Astrocyte (in vitro differentiated cells and primary cell): ENCODE measurements at regions not wholly inside any gene's neighbourhood (a gene's known extent, or its start where the extent isn't known, plus 50 kb on each side); places are given as distances from the start of the nearest gene placed in this dataset.

Experiments used
- DNase-seq: peaks from one replicate; pipeline ENCODE4 v3.0.0-alpha.2; 2010; ENCODE audit warnings: low read depth
- FAIRE-seq: peaks from 2 replicates; lab custom pipeline; 2011; peaks lifted over from hg19 to GRCh38; lab: Jason Lieb, UNC
- H2AFZ ChIP-seq: 2 replicates; pipeline ENCODE4 v1.6.0; 2012; ENCODE audit warnings: low read depth, low read length, inconsistent platforms
- H3K27ac ChIP-seq: 2 replicates; pipeline ENCODE4 v1.5.1; 2011; ENCODE audit warnings: low read depth, low read length, inconsistent platforms
- H3K27me3 ChIP-seq: 2 replicates; pipeline ENCODE4 v1.6.0; 2011; ENCODE audit warnings: low read length, inconsistent platforms; ENCODE audit not compliant: insufficient read depth
- H3K36me3 ChIP-seq: 2 replicates; pipeline ENCODE4 v1.5.1; 2011; ENCODE audit warnings: low read length, inconsistent platforms; ENCODE audit not compliant: insufficient read depth
- H3K4me1 ChIP-seq: 2 replicates; pipeline ENCODE4 v1.5.1; 2011; ENCODE audit warnings: low read length, inconsistent platforms; ENCODE audit not compliant: insufficient read depth
- H3K4me2 ChIP-seq: 2 replicates; pipeline ENCODE4 v1.6.0; 2012; ENCODE audit warnings: low read length, inconsistent platforms
- H3K4me3 ChIP-seq: 2 replicates; pipeline ENCODE4 v1.5.1; 2011; ENCODE audit warnings: low read depth, mild to moderate bottlenecking, low read length, inconsistent platforms; ENCODE audit not compliant: insufficient read depth
- H3K79me2 ChIP-seq: 2 replicates; pipeline ENCODE4 v1.6.0; 2012; ENCODE audit warnings: mild to moderate bottlenecking, low read length, inconsistent platforms; ENCODE audit not compliant: insufficient read depth
- H3K9ac ChIP-seq: 2 replicates; pipeline ENCODE4 v1.6.0; 2012; ENCODE audit warnings: mild to moderate bottlenecking, low read length, inconsistent platforms
- H3K9me3 ChIP-seq: 2 replicates; pipeline ENCODE4 v1.5.1; 2012; ENCODE audit warnings: low read depth, mild to moderate bottlenecking, low read length, inconsistent platforms; ENCODE audit not compliant: insufficient read depth
- H4K20me1 ChIP-seq: 2 replicates; pipeline ENCODE4 v1.6.0; 2012; ENCODE audit warnings: low read length, inconsistent platforms; ENCODE audit not compliant: insufficient read depth
- H3K27ac Mint-ChIP-seq: one replicate; pipeline ENCODE4 v1.8.0; 2021; ENCODE audit warnings: mild to moderate bottlenecking, mixed read lengths; ENCODE audit not compliant: unreplicated experiment
- H3K27me3 Mint-ChIP-seq: one replicate; pipeline ENCODE4 v1.8.0; 2021; ENCODE audit warnings: low read depth, mixed read lengths; ENCODE audit not compliant: unreplicated experiment
- H3K36me3 Mint-ChIP-seq: one replicate; pipeline ENCODE4 v1.8.0; 2021; ENCODE audit warnings: low read depth, mixed read lengths; ENCODE audit not compliant: unreplicated experiment
- H3K4me1 Mint-ChIP-seq: one replicate; pipeline ENCODE4 v1.8.0; 2021; ENCODE audit warnings: low read depth, mixed read lengths; ENCODE audit not compliant: unreplicated experiment
- H3K4me3 Mint-ChIP-seq: one replicate; pipeline ENCODE4 v1.8.0; 2021; ENCODE audit warnings: mild to moderate bottlenecking, moderate library complexity, mixed read lengths; ENCODE audit not compliant: unreplicated experiment
- H3K9me3 Mint-ChIP-seq: one replicate; pipeline ENCODE4 v1.8.0; 2021; ENCODE audit warnings: mild to moderate bottlenecking, mixed read lengths; ENCODE audit not compliant: unreplicated experiment
- CTCF ChIP-seq: IDR thresholded peaks from 2 replicates; pipeline ENCODE4 v1.5.1; 2011; ENCODE audit warnings: low read depth, mild to moderate bottlenecking, inconsistent platforms, low read length, moderate library complexity; ENCODE audit not compliant: insufficient read depth
- EZH2 ChIP-seq: IDR thresholded peaks from 2 replicates; pipeline ENCODE4 v1.6.1; 2012; ENCODE audit warnings: mild to moderate bottlenecking, low read length, inconsistent platforms; ENCODE audit not compliant: insufficient read depth

- DNase-seq = no peak
- H3K9me3 ChIP-seq = no peaks in the 10 kb centered on the region
- H3K4me1 Mint-ChIP-seq = peaks cover 11% of the 10 kb centered on the region
These were observed 72.4 kb downstream of the TMEM215 start for GRCh38 chr9:32855752-32856151.

GRCh38 chr9:32863291-32863690 lies 80.0 kb downstream of the TMEM215 start:
- Histone ChIP-seq H3K4me2 (no peak overlapping the region), H2AFZ (no peak overlapping the region), H3K27me3 (no peaks in the 10 kb centered on the region), H3K27ac (no peak overlapping the region), H3K79me2 (no peaks in the 10 kb centered on the region), H3K9me3 (no peaks in the 10 kb centered on the region), H4K20me1 (no peaks in the 10 kb centered on the region), H3K9ac (no peak overlapping the region), H3K4me1 (no peaks in the 10 kb centered on the region), H3K4me3 (no peak overlapping the region), H3K36me3 (no peaks in the 10 kb centered on the region)
- TF ChIP-seq CTCF = no peak
- TF ChIP-seq EZH2 = no peak
- Mint-ChIP-seq H3K9me3 (peaks cover 4% of the 10 kb centered on the region), H3K27ac (no peak overlapping the region), H3K4me3 (no peak overlapping the region), H3K4me1 (peaks cover 30% of the 10 kb centered on the region), H3K27me3 (no peaks in the 10 kb centered on the region), H3K36me3 (no peaks in the 10 kb centered on the region)
- no peak for DNase-seq
- no peak for FAIRE-seq

More at GRCh38 chr9:32855752-32856151, 72.4 kb downstream of the TMEM215 start:
- Histone ChIP-seq H3K4me3 (no peak overlapping the region), H2AFZ (no peak overlapping the region), H3K27me3 (peaks cover 3% of the 10 kb centered on the region), H3K36me3 (no peaks in the 10 kb centered on the region), H3K4me1 (no peaks in the 10 kb centered on the region), H3K9ac (no peak overlapping the region), H4K20me1 (no peaks in the 10 kb centered on the region), H3K79me2 (no peaks in the 10 kb centered on the region), H3K27ac (no peak overlapping the region), H3K4me2 (no peak overlapping the region)
- Mint-ChIP-seq H3K27me3 (peaks cover 14% of the 10 kb centered on the region), H3K9me3 (peaks cover 3% of the 10 kb centered on the region), H3K36me3 (no peaks in the 10 kb centered on the region), H3K4me3 (no peak overlapping the region), H3K27ac (no peak overlapping the region)
- TF ChIP-seq CTCF (no peak), EZH2 (no peak)
- no peak for FAIRE-seq

- H2AFZ ChIP-seq = no peak overlapping the region
- no peaks in the 10 kb centered on the region for H3K9me3 ChIP-seq
- no peak overlapping the region for H3K27ac ChIP-seq
- no peaks in the 10 kb centered on the region for H3K4me1 ChIP-seq
- H3K4me2 ChIP-seq = no peak overlapping the region
- no peaks in the 10 kb centered on the region for H3K27me3 ChIP-seq
- no peak overlapping the region for H3K9ac ChIP-seq
- H3K4me1 Mint-ChIP-seq = peaks cover 30% of the 10 kb centered on the region
- no peak overlapping the region for H3K27ac Mint-ChIP-seq
- no peaks in the 10 kb centered on the region for H3K36me3 ChIP-seq
- no peaks in the 10 kb centered on the region for H4K20me1 ChIP-seq
- H3K9me3 Mint-ChIP-seq = peaks cover 1% of the 10 kb centered on the region
- H3K4me3 Mint-ChIP-seq = no peak overlapping the region
- H3K36me3 Mint-ChIP-seq = no peaks in the 10 kb centered on the region
- no peaks in the 10 kb centered on the region for H3K27me3 Mint-ChIP-seq
- no peaks in the 10 kb centered on the region for H3K79me2 ChIP-seq
- no peak overlapping the region for H3K4me3 ChIP-seq
- TF ChIP-seq CTCF (no peak), EZH2 (no peak)
- no peak for DNase-seq
- no peak for FAIRE-seq
These were observed 81.6 kb downstream of the TMEM215 start for GRCh38 chr9:32864971-32865370.
